ENCODE measurements at regions not wholly inside any gene's neighbourhood (a gene's known extent, or its start where the extent isn't known, plus 50 kb on each side); places are given as distances from the start of the nearest gene placed in this dataset.

- Mint-ChIP-seq H3K4me3 (ENCODE audit: unreplicated experiment) (no peak overlapping the region), H3K4me1 (ENCODE audit: insufficient read depth, unreplicated experiment) (peaks cover 5% of the 10 kb centered on the region), H3K27ac (ENCODE audit: low read depth, unreplicated experiment) (no peak overlapping the region), H3K27me3 (ENCODE audit: insufficient read depth, unreplicated experiment) (no peaks in the 10 kb centered on the region), H3K36me3 (ENCODE audit: insufficient read depth, unreplicated experiment) (no peaks in the 10 kb centered on the region), H3K9me3 (ENCODE audit: unreplicated experiment) (no peaks in the 10 kb centered on the region)
- intact Hi-C loops (cut with micrococcal nuclease) = no loop called here
- CTCF ChIA-PET = no interaction called here
- TF ChIP-seq CTCF (IDR thresholded peaks at IDR 0.05; ENCODE audit: unreplicated experiment) = no peak
- BruUV-seq (replicated peaks) = no TSS peak
- POLR2A ChIA-PET = interaction anchor here (0.6 to 0.7 kb wide), 2 partner anchors 10 to 53 kb away, joined by 3 read pairs; no protein-coding TSS in a partner anchor
- DNase-seq (ENCODE audit: unreplicated experiment) = no peak
These were observed 72.9 kb upstream of the SLC2A1 start for GRCh38 chr1:43031316-43032203.

GRCh38 chr1:43024905-43025304 lies 66.2 kb upstream of the SLC2A1 start:
- intact Hi-C loops (cut with micrococcal nuclease) = loop anchor here (5.0 kb wide), 1 partner anchor 68 kb away; the partner anchor contains the start of gene SLC2A1
- H3K9me3 Mint-ChIP-seq (ENCODE audit: unreplicated experiment) = no peaks in the 10 kb centered on the region
- no peaks in the 10 kb centered on the region for H3K27me3 Mint-ChIP-seq (ENCODE audit: insufficient read depth, unreplicated experiment)
- no TSS peak for BruUV-seq (replicated peaks)
- H3K4me3 Mint-ChIP-seq (ENCODE audit: unreplicated experiment) = no peak overlapping the region
- ChIA-PET POLR2A (interaction anchor here (1.1 kb wide), 1 partner anchor 199 kb away, joined by 3 read pairs; no protein-coding TSS in a partner anchor), CTCF (interaction anchor here (2.2 kb wide), 1 partner anchor 102 kb away, joined by 8 read pairs; no protein-coding TSS in a partner anchor)
- peaks cover 13% of the 10 kb centered on the region for H3K4me1 Mint-ChIP-seq (ENCODE audit: insufficient read depth, unreplicated experiment)
- no peak for DNase-seq (ENCODE audit: unreplicated experiment)
- no peaks in the 10 kb centered on the region for H3K36me3 Mint-ChIP-seq (ENCODE audit: insufficient read depth, unreplicated experiment)
- H3K27ac Mint-ChIP-seq (ENCODE audit: low read depth, unreplicated experiment) = no peak overlapping the region
- no peak for TF ChIP-seq CTCF (IDR thresholded peaks at IDR 0.05; ENCODE audit: unreplicated experiment)

- Mint-ChIP-seq H3K36me3 (ENCODE audit: insufficient read depth, unreplicated experiment) (no peaks in the 10 kb centered on the region), H3K27ac (ENCODE audit: low read depth, unreplicated experiment) (no peak overlapping the region), H3K4me3 (ENCODE audit: unreplicated experiment) (peak overlapping the region; percentile 41), H3K4me1 (ENCODE audit: insufficient read depth, unreplicated experiment) (peaks cover 25% of the 10 kb centered on the region), H3K9me3 (ENCODE audit: unreplicated experiment) (no peaks in the 10 kb centered on the region), H3K27me3 (ENCODE audit: insufficient read depth, unreplicated experiment) (no peaks in the 10 kb centered on the region)
- intact Hi-C loops (cut with micrococcal nuclease) = loop anchor here (2.0 to 5.0 kb wide), 2 partner anchors 65 to 85 kb away; partner anchors contain the start of gene SLC2A1
- no TSS peak for BruUV-seq (replicated peaks)
- TF ChIP-seq CTCF (IDR thresholded peaks at IDR 0.05; ENCODE audit: unreplicated experiment) = no peak
- peak; percentile 95 for DNase-seq (ENCODE audit: unreplicated experiment)
- CTCF ChIA-PET = interaction anchor here (0.8 to 3.6 kb wide), 13 partner anchors 9 to 109 kb away, joined by 3 to 23 read pairs (median 3); no protein-coding TSS in a partner anchor
- POLR2A ChIA-PET = interaction anchor here (0.6 to 4.6 kb wide), 28 partner anchors 9 to 691 kb away, joined by 3 to 100 read pairs (median 5); partner anchors contain the start of genes C1orf50, CFAP57, EBNA1BP2 and P3H1
These were observed 63.1 kb upstream of the SLC2A1 start for GRCh38 chr1:43021547-43022474.
